ENCODE measurements at regions not wholly inside any gene's neighbourhood (a gene's known extent, or its start where the extent isn't known, plus 50 kb on each side); places are given as distances from the start of the nearest gene placed in this dataset.

- DNase-seq, result no peak
Observed at GRCh38 chrX:22666441-22666840, 333.3 kb upstream of the DDX53 start.

DNA sequence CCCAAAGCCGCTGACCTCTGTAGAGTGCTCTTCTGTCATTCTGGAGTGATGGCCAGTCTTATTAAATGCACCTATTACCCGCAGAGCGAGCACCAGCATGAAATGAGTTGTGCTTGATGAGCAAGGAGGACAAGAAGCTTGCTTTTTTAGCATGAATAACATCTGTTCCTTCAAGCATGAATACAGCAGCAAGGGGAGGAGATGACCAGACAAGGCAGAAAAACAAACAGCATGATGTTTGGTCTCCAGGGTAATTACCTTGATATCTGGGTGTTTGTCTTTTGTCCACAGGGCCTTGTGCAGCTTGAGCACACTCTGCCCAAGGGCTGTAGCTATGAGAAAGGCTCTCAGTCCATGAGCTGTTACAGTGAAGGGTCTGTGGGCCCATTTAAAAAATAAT, 324.8 kb upstream of the DDX53 start:
- no peak for DNase-seq

GRCh38 chrX:22686138-22686541, 313.6 kb upstream of the DDX53 start:
- no peak for DNase-seq

DNA sequence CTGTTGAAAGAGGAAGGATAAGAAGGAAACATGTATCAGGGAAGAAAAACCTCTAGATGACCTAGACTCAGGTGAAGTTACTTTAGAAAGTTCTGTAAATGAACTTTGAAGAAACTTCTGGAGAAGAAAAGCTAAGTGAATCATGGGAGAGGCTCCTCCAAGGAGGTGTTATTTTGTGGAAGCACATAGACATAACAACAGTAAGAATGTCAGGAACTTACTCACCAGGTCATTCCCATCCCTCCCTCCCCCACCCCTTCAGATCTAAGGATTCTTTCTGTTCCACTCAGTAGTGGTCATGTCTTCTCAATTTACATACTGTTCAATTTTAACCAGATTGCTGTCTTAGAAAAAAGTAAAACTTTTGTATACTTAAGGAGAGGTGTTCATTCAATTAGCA, 310.5 kb upstream of the DDX53 start:
- no peak for DNase-seq

DNA sequence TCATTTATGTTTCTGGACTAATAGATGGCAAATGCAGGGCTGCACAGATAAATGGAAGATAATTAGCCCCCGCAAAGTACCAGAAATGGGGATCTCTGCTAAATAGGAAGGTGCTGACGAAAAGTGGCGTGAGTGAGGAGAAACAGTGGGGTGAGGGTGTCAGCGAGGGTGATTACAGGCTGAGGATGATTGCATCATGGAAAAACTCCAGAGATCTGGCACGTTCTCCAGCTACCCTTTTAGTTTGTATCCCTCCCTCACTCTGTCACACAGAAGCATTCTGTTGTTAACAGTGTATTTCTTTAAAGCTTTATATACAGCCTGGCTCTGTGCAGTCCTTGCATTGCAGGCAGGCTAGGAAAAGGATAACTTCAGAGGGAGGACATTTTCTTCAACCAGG, 309.6 kb upstream of the DDX53 start:
- DNase-seq, result no peak

DNA sequence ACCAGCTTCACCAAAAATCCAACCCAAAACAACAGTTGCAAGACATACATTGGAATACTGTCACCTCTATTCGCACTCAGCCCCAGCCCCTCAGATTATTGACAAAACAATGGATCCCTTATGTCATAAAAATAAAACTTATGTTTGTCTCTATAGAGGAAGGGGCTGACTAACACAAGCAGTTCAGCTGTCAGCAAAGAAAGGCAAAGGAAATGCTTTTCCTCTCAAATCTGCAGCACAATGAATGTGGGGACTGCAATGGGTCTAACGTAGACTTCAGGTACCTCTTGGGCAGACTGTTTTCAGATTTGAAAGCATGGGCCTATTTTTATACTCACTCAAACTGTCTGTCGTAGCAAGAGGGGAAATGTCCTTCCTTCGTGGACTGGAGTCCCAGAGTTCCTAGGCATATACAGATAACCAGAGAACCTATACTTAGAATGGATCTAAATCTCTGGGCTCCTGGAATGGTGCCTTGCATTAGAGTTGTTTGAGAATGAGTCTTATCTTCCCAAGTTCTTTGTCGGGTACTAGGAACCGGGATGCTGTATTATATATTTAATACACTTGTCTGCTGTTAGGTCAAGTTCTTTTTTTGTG, 307.7 kb upstream of the DDX53 start:
- no peak for DNase-seq

GRCh38 chrX:22698151-22698550, 301.6 kb upstream of the DDX53 start:
- DNase-seq, result no peak

- DNase-seq, result no peak
Observed at GRCh38 chrX:22699581-22700091, 300.1 kb upstream of the DDX53 start.

GRCh38 chrX:22712942-22713341, 286.8 kb upstream of the DDX53 start:
- no peak for DNase-seq

DNA sequence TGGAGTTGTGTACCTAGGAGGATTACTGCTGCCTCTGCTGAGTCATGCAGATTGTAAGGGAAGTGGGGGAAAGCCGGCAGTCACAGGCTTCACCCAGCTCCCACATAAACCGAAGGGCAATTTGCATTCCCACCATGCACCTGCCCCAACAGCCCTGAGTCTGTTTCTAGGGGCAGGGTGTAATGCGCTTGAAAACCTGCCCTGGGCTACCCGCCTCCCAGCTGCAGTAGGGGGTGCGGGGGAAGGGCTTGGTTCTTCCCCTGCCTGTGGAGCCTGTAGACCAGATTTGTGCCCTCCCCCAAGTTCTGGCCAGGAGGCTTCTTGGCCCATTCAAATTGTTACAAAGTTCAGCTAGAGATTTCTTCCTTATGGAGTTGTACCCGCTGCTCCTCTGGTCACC, 269.2 kb upstream of the DDX53 start:
- no peak for DNase-seq

GRCh38 chrX:22737541-22737940, 262.2 kb upstream of the DDX53 start:
- DNase-seq, result no peak

DNA sequence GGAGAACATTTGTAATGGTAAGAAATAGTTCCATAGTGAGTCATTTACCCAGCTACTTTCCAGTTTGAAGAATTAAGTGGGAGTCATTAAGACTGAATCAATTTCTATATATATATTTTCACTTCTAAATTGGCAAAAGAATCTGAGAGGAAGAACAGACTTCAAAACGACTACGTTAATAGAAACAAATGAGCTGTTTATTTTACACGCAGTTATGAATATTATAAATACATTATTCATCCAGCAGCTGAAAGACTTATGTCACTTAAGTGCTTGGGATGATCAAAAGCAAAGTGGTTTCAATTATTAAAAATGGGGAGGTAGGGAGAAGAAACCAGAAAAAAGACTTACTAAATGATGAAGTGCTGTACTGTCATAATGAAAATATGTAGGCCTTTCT, 260.5 kb upstream of the DDX53 start:
- no peak for DNase-seq

GRCh38 chrX:22740836-22741235, 258.9 kb upstream of the DDX53 start:
- DNase-seq, result no peak

GRCh38 chrX:22742174-22742573, 257.6 kb upstream of the DDX53 start:
- DNase-seq, result no peak

DNA sequence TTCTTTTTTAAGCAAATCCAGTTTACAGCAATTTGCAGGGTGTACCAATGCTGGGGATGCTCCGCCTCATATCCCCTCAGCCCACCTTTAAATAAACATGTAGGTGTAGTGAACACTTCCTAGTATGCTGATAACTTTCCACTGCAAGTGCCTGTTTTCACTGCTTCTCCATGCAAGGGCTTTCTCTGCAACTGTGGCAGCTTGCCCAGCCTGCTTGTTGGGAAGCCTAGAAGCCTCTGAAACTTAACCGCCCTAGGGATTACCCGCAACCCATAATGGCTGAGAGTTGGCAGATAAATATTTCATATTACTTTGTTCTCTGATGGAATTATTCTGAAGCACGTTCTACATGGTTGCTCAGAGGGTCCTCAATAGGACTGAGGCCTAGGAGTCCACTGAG, 253.7 kb upstream of the DDX53 start:
- no peak for DNase-seq

DNA sequence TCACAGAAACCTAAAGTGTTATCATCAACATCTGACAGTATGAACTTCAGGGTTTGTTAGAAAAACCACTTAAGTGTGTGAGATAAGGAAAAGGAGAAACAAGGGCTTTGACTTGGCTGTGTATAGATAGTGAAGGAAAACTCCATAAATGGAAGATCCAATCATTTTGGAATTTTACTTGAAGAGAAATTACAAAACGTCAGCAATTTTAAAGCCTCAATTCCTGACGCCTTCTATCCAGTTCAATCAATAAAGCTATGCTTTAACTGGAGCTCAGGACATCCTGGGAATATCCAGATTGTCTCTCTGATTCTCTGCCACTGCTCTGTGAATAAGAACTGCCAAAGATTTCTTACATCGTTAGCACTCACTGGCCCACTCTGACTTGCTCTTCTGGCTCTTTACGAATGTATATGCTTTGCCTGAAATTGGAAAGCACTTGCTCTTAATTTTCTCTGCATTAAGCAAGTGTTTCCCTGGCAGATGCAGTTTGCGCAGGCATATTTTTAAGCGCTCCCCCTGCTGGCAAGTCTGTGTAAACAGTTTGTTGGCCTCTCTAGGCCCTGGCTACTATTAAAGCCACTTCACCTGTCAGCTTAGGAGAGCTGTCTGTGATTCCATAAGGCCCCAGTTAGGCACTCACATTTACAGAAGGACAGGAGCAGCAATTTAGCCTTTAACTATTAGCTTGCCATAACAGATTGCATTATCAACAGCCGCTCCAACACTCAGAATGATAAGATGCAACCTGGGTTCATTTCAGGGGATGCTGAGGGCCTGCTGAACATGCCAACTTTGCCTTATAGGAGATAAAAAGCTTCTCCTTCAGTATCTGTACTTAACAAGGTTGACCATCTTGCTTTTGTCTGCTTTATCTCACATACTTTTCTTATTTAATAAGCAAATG, 251.4 kb upstream of the DDX53 start:
- DNase-seq, result peak; percentile 1 to 6

DNA sequence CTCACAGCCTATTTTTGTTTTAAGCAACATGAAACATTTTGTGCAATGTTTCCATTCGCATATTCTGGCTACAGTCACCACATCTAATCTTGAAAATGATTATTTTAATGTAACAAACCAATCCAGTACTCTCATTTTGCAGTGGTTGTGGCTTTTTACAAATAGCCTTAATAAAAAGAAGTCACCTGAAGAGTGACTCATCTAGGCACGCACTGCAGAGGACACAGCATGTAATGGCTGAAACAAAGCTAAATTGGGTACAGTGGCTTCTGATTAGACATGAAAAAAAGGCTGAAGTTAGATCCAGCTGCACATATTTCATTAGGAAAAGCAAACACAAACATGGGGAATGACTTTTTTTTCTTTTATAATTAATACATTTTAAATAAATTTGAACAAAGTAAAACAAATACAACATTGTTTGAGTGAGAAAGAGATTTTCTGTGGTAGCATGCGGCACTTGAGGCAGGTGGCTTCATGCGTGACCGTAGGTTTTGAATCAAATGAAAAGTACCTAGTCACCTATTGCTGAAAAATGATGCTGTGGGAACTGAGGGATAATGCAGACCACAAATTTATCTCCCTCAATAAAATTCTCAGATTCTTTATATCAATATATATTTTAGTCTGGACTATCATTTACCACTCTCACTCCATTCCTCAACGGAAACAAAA, 240.8 kb upstream of the DDX53 start:
- no peak for DNase-seq

DNA sequence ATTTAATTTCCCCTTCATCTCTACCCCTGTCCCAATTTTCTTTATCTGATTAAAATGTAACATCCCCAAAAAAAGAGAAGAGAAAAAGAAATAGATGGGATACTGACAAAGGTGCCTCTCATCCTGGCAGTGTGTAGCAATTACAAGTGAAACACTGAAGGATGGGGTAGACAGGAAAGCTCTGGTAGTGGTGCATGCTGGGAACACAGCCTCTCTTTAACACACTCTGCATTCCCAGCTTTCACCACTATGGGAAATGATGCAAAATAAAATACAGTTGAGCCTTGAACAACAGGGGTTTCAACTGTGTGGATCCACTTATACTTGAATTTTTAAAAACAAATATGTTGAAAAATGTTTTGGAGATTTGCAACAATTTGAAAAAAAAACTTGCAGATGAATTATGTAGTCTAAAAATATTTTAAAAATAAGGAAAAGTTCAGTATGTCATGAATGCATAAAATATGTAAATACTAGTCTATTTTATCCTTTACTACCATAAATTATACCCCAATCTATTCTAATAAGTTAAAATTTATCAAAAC, 239.2 kb upstream of the DDX53 start:
- DNase-seq, result no peak

DNA sequence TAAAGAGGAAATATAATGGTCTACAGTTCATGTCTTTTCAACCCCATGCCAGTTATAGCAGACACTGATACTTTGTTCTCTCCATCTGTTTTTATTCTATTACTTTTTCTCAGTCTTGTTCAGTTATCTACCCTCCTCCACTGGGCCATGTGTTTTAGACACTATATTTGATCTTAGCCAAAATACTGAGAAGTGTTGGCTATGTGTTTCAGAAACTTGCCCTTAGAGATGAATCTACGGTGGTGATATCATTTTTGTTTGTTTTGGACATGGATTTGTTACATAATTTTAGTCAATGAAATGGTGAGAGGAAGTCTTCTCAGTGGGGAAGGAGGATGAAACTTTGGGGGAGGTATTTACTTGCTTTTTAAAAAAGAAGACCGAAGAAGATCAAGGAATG, 211.5 kb upstream of the DDX53 start:
- DNase-seq, result no peak

DNA sequence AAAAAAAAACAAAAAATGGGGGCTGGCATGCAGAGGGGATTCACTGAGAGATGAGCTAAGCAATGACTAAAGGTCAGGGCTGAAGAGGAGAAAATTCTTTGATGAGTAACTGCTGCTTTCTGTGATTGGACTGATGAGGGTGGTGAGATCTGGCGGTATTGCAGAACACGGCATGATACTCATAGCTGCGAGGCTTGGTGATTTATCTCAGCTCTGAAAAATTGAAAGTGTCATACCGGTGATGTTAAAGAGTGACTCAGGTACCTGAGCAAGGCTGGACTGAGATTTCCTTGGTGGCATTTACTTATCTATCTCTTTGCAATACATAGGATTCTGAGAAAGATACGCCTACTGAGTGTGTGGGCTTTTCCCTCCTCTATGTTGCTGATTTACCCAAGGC, 204.1 kb upstream of the DDX53 start:
- DNase-seq, result no peak

- DNase-seq, result no peak
Observed at GRCh38 chrX:22800360-22800759, 199.4 kb upstream of the DDX53 start.

- DNase-seq, result no peak
Observed at GRCh38 chrX:22800806-22801205, 199.0 kb upstream of the DDX53 start.

- no peak for DNase-seq
Observed at GRCh38 chrX:22803353-22803752, 196.4 kb upstream of the DDX53 start.

GRCh38 chrX:22810876-22811275, 188.9 kb upstream of the DDX53 start:
- no peak for DNase-seq

Measured in stimulated activated CD4-positive, alpha-beta T cell treated with anti-CD3 and anti-CD28 coated beads, Interleukin-4, amount 100 ng/mL, for 4 hours (primary cell).